Naive thymus-derived CD8-positive, alpha-beta T cell (primary cell): ENCODE measurements at regions not wholly inside any gene's neighbourhood (a gene's known extent, or its start where the extent isn't known, plus 50 kb on each side); places are given as distances from the start of the nearest gene placed in this dataset.

Experiments
- ATAC-seq, 2 donors: fragments of 150-1000 bp; cut with Tn5 transposase in 1 of 2; sonication (Bioruptor Pico), chemical (Tn5 transposase) in 1 of 2; 1 replicate in 1 of 2; 2 replicates in 1 of 2; pipeline ENCODE4 v1.10.0; 2021; ENCODE audit warnings: mild to moderate bottlenecking in 2 of 2, moderate library complexity in 2 of 2
- POLR2A ChIA-PET: fragments of 350-600 bp; sonication (Branson Sonifier 250); formaldehyde crosslinking; loops from one replicate; lab custom pipeline; 2021; ENCODE audit warnings: antibody characterized with exemption; lab: Charles Lee
- DNase-seq, 10 donors: peaks; one replicate each; pipeline versions ENCODE4 v3.0.0 to v3.0.0-alpha.2; 2020 to 2022
- H3K27ac Mint-ChIP-seq, 10 donors: one replicate each; pipeline ENCODE4 v1.8.0; 2020 to 2022; ENCODE audit warnings: mild to moderate bottlenecking in 10 of 10, mixed read lengths in 10 of 10, moderate library complexity in 4 of 10, inconsistent platforms in 1 of 10
- H3K27me3 Mint-ChIP-seq, 5 donors: one replicate each; pipeline ENCODE4 v1.8.0; 2021 to 2022; ENCODE audit warnings: mixed read lengths in 5 of 5
- H3K36me3 Mint-ChIP-seq, 3 donors: one replicate each; pipeline ENCODE4 v1.8.0; 2020 to 2022; ENCODE audit warnings: mixed read lengths in 3 of 3, mild to moderate bottlenecking in 2 of 3, inconsistent platforms in 1 of 3
- H3K4me1 Mint-ChIP-seq, 4 donors: one replicate each; pipeline ENCODE4 v1.8.0; 2021 to 2022; ENCODE audit warnings: mixed read lengths in 4 of 4
- H3K4me3 Mint-ChIP-seq, 10 donors: one replicate each; pipeline ENCODE4 v1.8.0; 2020 to 2022; ENCODE audit warnings: mild to moderate bottlenecking in 10 of 10, mixed read lengths in 10 of 10, moderate library complexity in 6 of 10, inconsistent platforms in 1 of 10
- H3K9me3 Mint-ChIP-seq, 9 donors: one replicate each; pipeline ENCODE4 v1.8.0; 2020 to 2022; ENCODE audit warnings: mixed read lengths in 9 of 9, mild to moderate bottlenecking in 3 of 9, inconsistent platforms in 1 of 9, moderate library complexity in 1 of 9

GRCh38 chr11:115944596-115944995 is 440.4 kb upstream of the CADM1 start:
- POLR2A ChIA-PET = no interaction called here
- Mint-ChIP-seq H3K9me3 (peaks cover 4 to 35% (median 12%) of the 10 kb centered on the region in 9 donors), H3K36me3 (peaks cover 0 to 16% (median 0%) of the 10 kb centered on the region in 3 donors), H3K4me3 (no peak overlapping the region), H3K27me3 (peaks cover 0 to 16% (median 2%) of the 10 kb centered on the region in 5 donors), H3K4me1 (no peaks in the 10 kb centered on the region), H3K27ac (no peak overlapping the region)
- no peak for DNase-seq
- ATAC-seq = no peak

- Mint-ChIP-seq H3K36me3 (peaks cover 0 to 5% (median 0%) of the 10 kb centered on the region in 3 donors), H3K27ac (no peak overlapping the region), H3K27me3 (peaks cover 0 to 16% (median 4%) of the 10 kb centered on the region in 5 donors), H3K4me3 (no peak overlapping the region), H3K9me3 (peaks cover 0 to 19% (median 6%) of the 10 kb centered on the region in 9 donors), H3K4me1 (no peaks in the 10 kb centered on the region)
- DNase-seq (no peak), ATAC-seq (no peak)
- POLR2A ChIA-PET = no interaction called here
These were observed 437.8 kb upstream of the CADM1 start for GRCh38 chr11:115942011-115942410.

- Mint-ChIP-seq H3K4me3 (no peak overlapping the region), H3K27me3 (peaks cover 0 to 15% (median 4%) of the 10 kb centered on the region in 5 donors), H3K4me1 (no peaks in the 10 kb centered on the region), H3K36me3 (peaks cover 0 to 4% (median 0%) of the 10 kb centered on the region in 3 donors), H3K9me3 (peaks cover 0 to 14% (median 6%) of the 10 kb centered on the region in 9 donors), H3K27ac (no peak overlapping the region)
- POLR2A ChIA-PET = no interaction called here
- DNase-seq (no peak), ATAC-seq (no peak)
These were observed 437.3 kb upstream of the CADM1 start for GRCh38 chr11:115941481-115941993.

- DNase-seq (no peak), ATAC-seq (no peak)
- H3K36me3 Mint-ChIP-seq = no peaks in the 10 kb centered on the region
- POLR2A ChIA-PET = no interaction called here
- H3K4me3 Mint-ChIP-seq = no peak overlapping the region
- H3K9me3 Mint-ChIP-seq = peaks cover 0 to 11% (median 4%) of the 10 kb centered on the region in 9 donors
- H3K4me1 Mint-ChIP-seq = no peaks in the 10 kb centered on the region
- H3K27ac Mint-ChIP-seq = no peak overlapping the region
- H3K27me3 Mint-ChIP-seq = peaks cover 0 to 15% (median 4%) of the 10 kb centered on the region in 5 donors
These were observed 436.8 kb upstream of the CADM1 start for GRCh38 chr11:115941044-115941443.

- Mint-ChIP-seq H3K27ac (no peak overlapping the region), H3K9me3 (peaks cover 0 to 7% (median 0%) of the 10 kb centered on the region in 9 donors), H3K27me3 (peaks cover 0 to 15% (median 4%) of the 10 kb centered on the region in 5 donors), H3K4me1 (no peaks in the 10 kb centered on the region), H3K36me3 (no peaks in the 10 kb centered on the region), H3K4me3 (no peak overlapping the region)
- ATAC-seq (no peak), DNase-seq (no peak)
- POLR2A ChIA-PET = no interaction called here
These were observed 435.7 kb upstream of the CADM1 start for GRCh38 chr11:115939731-115940421.

GRCh38 chr11:115939104-115939730 is 435.0 kb upstream of the CADM1 start:
- H3K27ac Mint-ChIP-seq = no peak overlapping the region
- peaks cover 0 to 20% (median 4%) of the 10 kb centered on the region in 5 donors for H3K27me3 Mint-ChIP-seq
- ATAC-seq (no peak), DNase-seq (no peak)
- no peaks in the 10 kb centered on the region for H3K36me3 Mint-ChIP-seq
- no peaks in the 10 kb centered on the region for H3K4me1 Mint-ChIP-seq
- POLR2A ChIA-PET = no interaction called here
- H3K9me3 Mint-ChIP-seq = peaks cover 0 to 7% (median 0%) of the 10 kb centered on the region in 9 donors
- no peak overlapping the region for H3K4me3 Mint-ChIP-seq

- H3K4me1 Mint-ChIP-seq = peaks cover 0 to 2% (median 0%) of the 10 kb centered on the region in 4 donors
These were observed 429.3 kb upstream of the CADM1 start for GRCh38 chr11:115933564-115933963.

GRCh38 chr11:115931548-115932083 is 427.4 kb upstream of the CADM1 start:
- no peaks in the 10 kb centered on the region for H3K36me3 Mint-ChIP-seq
- peaks cover 0 to 6% (median 0%) of the 10 kb centered on the region in 9 donors for H3K9me3 Mint-ChIP-seq
- peaks cover 0 to 25% (median 1%) of the 10 kb centered on the region in 5 donors for H3K27me3 Mint-ChIP-seq

More at GRCh38 chr11:115933564-115933963, 429.3 kb upstream of the CADM1 start:
- Mint-ChIP-seq H3K27ac (no peak overlapping the region), H3K27me3 (peaks cover 0 to 20% (median 1%) of the 10 kb centered on the region in 5 donors), H3K36me3 (no peaks in the 10 kb centered on the region), H3K4me3 (no peak overlapping the region), H3K9me3 (peaks cover 0 to 7% (median 0%) of the 10 kb centered on the region in 9 donors)
- DNase-seq = no peak
- ATAC-seq = no peak
- POLR2A ChIA-PET = no interaction called here

GRCh38 chr11:115930886-115931547 is 426.8 kb upstream of the CADM1 start:
- POLR2A ChIA-PET = no interaction called here
- DNase-seq (no peak), ATAC-seq (no peak)
- H3K27ac Mint-ChIP-seq = no peak overlapping the region
- peaks cover 0 to 6% (median 0%) of the 10 kb centered on the region in 9 donors for H3K9me3 Mint-ChIP-seq
- H3K36me3 Mint-ChIP-seq = no peaks in the 10 kb centered on the region
- no peak overlapping the region for H3K4me3 Mint-ChIP-seq
- peaks cover 0 to 2% (median 0%) of the 10 kb centered on the region in 4 donors for H3K4me1 Mint-ChIP-seq
- peaks cover 0 to 21% (median 1%) of the 10 kb centered on the region in 5 donors for H3K27me3 Mint-ChIP-seq

More at GRCh38 chr11:115931548-115932083, 427.4 kb upstream of the CADM1 start:
- Mint-ChIP-seq H3K27ac (no peak overlapping the region), H3K4me3 (no peak overlapping the region), H3K4me1 (peaks cover 0 to 2% (median 0%) of the 10 kb centered on the region in 4 donors)
- POLR2A ChIA-PET = no interaction called here
- no peak for DNase-seq
- ATAC-seq = no peak

GRCh38 chr11:115930291-115930690 is 426.1 kb upstream of the CADM1 start:
- peaks cover 0 to 2% (median 0%) of the 10 kb centered on the region in 4 donors for H3K4me1 Mint-ChIP-seq

GRCh38 chr11:115929618-115930129 is 425.5 kb upstream of the CADM1 start:
- Mint-ChIP-seq H3K27me3 (peaks cover 0 to 15% (median 0%) of the 10 kb centered on the region in 5 donors), H3K4me1 (peaks cover 0 to 2% (median 0%) of the 10 kb centered on the region in 4 donors), H3K4me3 (no peak overlapping the region), H3K36me3 (no peaks in the 10 kb centered on the region), H3K9me3 (peaks cover 0 to 6% (median 0%) of the 10 kb centered on the region in 9 donors), H3K27ac (no peak overlapping the region)
- no peak for ATAC-seq
- POLR2A ChIA-PET = no interaction called here
- no peak for DNase-seq

More at GRCh38 chr11:115930291-115930690, 426.1 kb upstream of the CADM1 start:
- POLR2A ChIA-PET = no interaction called here
- ATAC-seq (no peak), DNase-seq (no peak)
- peaks cover 0 to 6% (median 0%) of the 10 kb centered on the region in 9 donors for H3K9me3 Mint-ChIP-seq
- no peak overlapping the region for H3K27ac Mint-ChIP-seq
- no peaks in the 10 kb centered on the region for H3K36me3 Mint-ChIP-seq
- no peak overlapping the region for H3K4me3 Mint-ChIP-seq
- peaks cover 0 to 18% (median 0%) of the 10 kb centered on the region in 5 donors for H3K27me3 Mint-ChIP-seq

GRCh38 chr11:115928811-115929210 is 424.6 kb upstream of the CADM1 start:
- no peaks in the 10 kb centered on the region for H3K36me3 Mint-ChIP-seq
- ATAC-seq (no peak), DNase-seq (no peak)
- H3K4me3 Mint-ChIP-seq = no peak overlapping the region
- H3K27ac Mint-ChIP-seq = no peak overlapping the region
- H3K27me3 Mint-ChIP-seq = peaks cover 0 to 11% (median 0%) of the 10 kb centered on the region in 5 donors
- H3K4me1 Mint-ChIP-seq = peaks cover 0 to 2% (median 0%) of the 10 kb centered on the region in 4 donors
- POLR2A ChIA-PET = no interaction called here
- peaks cover 0 to 3% (median 0%) of the 10 kb centered on the region in 9 donors for H3K9me3 Mint-ChIP-seq
